ENCODE measurements at regions not wholly inside any gene's neighbourhood (a gene's known extent, or its start where the extent isn't known, plus 50 kb on each side); places are given as distances from the start of the nearest gene placed in this dataset.

- H3K4me3 ChIP-seq: no peak overlapping the region
- H3K9me3 ChIP-seq: no peaks in the 10 kb centered on the region
- H3K27ac ChIP-seq: no peak overlapping the region
- intact Hi-C loops (cut with DNase I): no loop called here
- H3K36me3 ChIP-seq: no peaks in the 10 kb centered on the region
- H3K27me3 ChIP-seq: no peaks in the 10 kb centered on the region
- TF ChIP-seq POLR2AphosphoS5 (IDR thresholded peaks at IDR 0.05; ENCODE audit: insufficient read depth in 1 of 2, low read depth in 1 of 2) (no peak), CTCF (IDR thresholded peaks at IDR 0.05) (no peak), POLR2A (IDR thresholded peaks at IDR 0.05) (no peak)
- DNase-seq (ENCODE audit: extremely low spot score in 2 of 2): no peak
- no peaks in the 10 kb centered on the region for H3K4me1 ChIP-seq
These were observed 332.7 kb upstream of the POU3F3 start for GRCh38 chr2:104521247-104521646.

- DNase-seq (ENCODE audit: extremely low spot score in 2 of 2): no peak
These were observed 330.0 kb upstream of the POU3F3 start for GRCh38 chr2:104523921-104524320.

GRCh38 chr2:104528101-104528500 is 325.8 kb upstream of the POU3F3 start:
- Histone ChIP-seq H3K4me3 (no peak overlapping the region), H3K4me1 (no peaks in the 10 kb centered on the region), H3K9me3 (no peaks in the 10 kb centered on the region), H3K27ac (no peak overlapping the region), H3K27me3 (no peaks in the 10 kb centered on the region), H3K36me3 (no peaks in the 10 kb centered on the region)
- no peak for DNase-seq (ENCODE audit: extremely low spot score in 2 of 2)
- TF ChIP-seq CTCF (IDR thresholded peaks at IDR 0.05) (no peak), POLR2AphosphoS5 (IDR thresholded peaks at IDR 0.05; ENCODE audit: insufficient read depth in 1 of 2, low read depth in 1 of 2) (no peak), POLR2A (IDR thresholded peaks at IDR 0.05) (no peak)
- intact Hi-C loops (cut with DNase I): no loop called here

More at GRCh38 chr2:104523921-104524320, 330.0 kb upstream of the POU3F3 start:
- TF ChIP-seq CTCF (IDR thresholded peaks at IDR 0.05): no peak
- TF ChIP-seq POLR2AphosphoS5 (IDR thresholded peaks at IDR 0.05; ENCODE audit: insufficient read depth in 1 of 2, low read depth in 1 of 2): no peak
- no peak for TF ChIP-seq POLR2A (IDR thresholded peaks at IDR 0.05)
- no peaks in the 10 kb centered on the region for H3K4me1 ChIP-seq
- intact Hi-C loops (cut with DNase I): no loop called here
- H3K9me3 ChIP-seq: no peaks in the 10 kb centered on the region
- H3K4me3 ChIP-seq: no peak overlapping the region
- H3K36me3 ChIP-seq: no peaks in the 10 kb centered on the region
- H3K27ac ChIP-seq: no peak overlapping the region
- no peaks in the 10 kb centered on the region for H3K27me3 ChIP-seq

GRCh38 chr2:104531122-104531521 is 322.8 kb upstream of the POU3F3 start:
- no peak for DNase-seq (ENCODE audit: extremely low spot score in 2 of 2)
- intact Hi-C loops (cut with DNase I): no loop called here
- TF ChIP-seq POLR2AphosphoS5 (IDR thresholded peaks at IDR 0.05; ENCODE audit: insufficient read depth in 1 of 2, low read depth in 1 of 2) (no peak), CTCF (IDR thresholded peaks at IDR 0.05) (no peak), POLR2A (IDR thresholded peaks at IDR 0.05) (no peak)

GRCh38 chr2:104537116-104537515 is 316.8 kb upstream of the POU3F3 start:
- no peak overlapping the region for H3K27ac ChIP-seq
- TF ChIP-seq POLR2AphosphoS5 (IDR thresholded peaks at IDR 0.05; ENCODE audit: insufficient read depth in 1 of 2, low read depth in 1 of 2) (no peak), CTCF (IDR thresholded peaks at IDR 0.05) (no peak)
- H3K36me3 ChIP-seq: no peaks in the 10 kb centered on the region
- DNase-seq (ENCODE audit: extremely low spot score in 2 of 2): no peak
- no peaks in the 10 kb centered on the region for H3K27me3 ChIP-seq
- no peaks in the 10 kb centered on the region for H3K4me1 ChIP-seq
- H3K4me3 ChIP-seq: no peak overlapping the region
- intact Hi-C loops (cut with DNase I): no loop called here
- no peaks in the 10 kb centered on the region for H3K9me3 ChIP-seq

More at GRCh38 chr2:104531122-104531521, 322.8 kb upstream of the POU3F3 start:
- no peaks in the 10 kb centered on the region for H3K36me3 ChIP-seq
- no peak overlapping the region for H3K4me3 ChIP-seq
- H3K9me3 ChIP-seq: no peaks in the 10 kb centered on the region
- no peaks in the 10 kb centered on the region for H3K4me1 ChIP-seq
- H3K27ac ChIP-seq: no peak overlapping the region
- no peaks in the 10 kb centered on the region for H3K27me3 ChIP-seq
